Suprapubic skin (tissue), 4 donors: ENCODE measurements at regions not wholly inside any gene's neighbourhood (a gene's known extent, or its start where the extent isn't known, plus 50 kb on each side); places are given as distances from the start of the nearest gene placed in this dataset.

Experiments
- DNase-seq, 2 donors: peaks; one replicate each; pipeline ENCODE4 v3.0.0-alpha.2; 2019; ENCODE audit warnings: low spot score in 2 of 2
- H3K27ac ChIP-seq: fragments of 200-600 bp; sonication (generic); one replicate; pipeline ENCODE4 v1.5.1; 2019
- H3K27me3 ChIP-seq: fragments of 200-600 bp; sonication (generic); one replicate; pipeline ENCODE4 v1.5.1; 2019
- H3K36me3 ChIP-seq: fragments of 200-600 bp; sonication (generic); one replicate; pipeline ENCODE4 v1.5.1; 2019
- H3K4me1 ChIP-seq: fragments of 200-600 bp; sonication (generic); one replicate; pipeline ENCODE4 v1.5.1; 2019
- H3K4me3 ChIP-seq: fragments of 200-600 bp; sonication (generic); one replicate; pipeline ENCODE4 v1.5.1; 2019; ENCODE audit warnings: mild to moderate bottlenecking
- H3K9me3 ChIP-seq: fragments of 200-600 bp; sonication (generic); one replicate; pipeline ENCODE4 v1.5.1; 2019
- EP300 ChIP-seq: sonication (generic); formaldehyde crosslinking; IDR thresholded peaks from one replicate; pipeline ENCODE4 v1.6.1; 2017; ENCODE audit warnings: antibody characterized with exemption
- POLR2A ChIP-seq, 2 donors: fragments of 450-650 bp; IDR thresholded peaks; one replicate each; pipeline ENCODE4 v1.6.1; 2017; ENCODE audit warnings: antibody characterized with exemption in 2 of 2, mild to moderate bottlenecking in 2 of 2, moderate library complexity in 2 of 2
- POLR2AphosphoS5 ChIP-seq, 3 donors: sonication (generic); formaldehyde crosslinking; IDR thresholded peaks; one replicate each; pipeline ENCODE4 v1.6.1; 2017; ENCODE audit warnings: antibody characterized with exemption in 3 of 3
- WGBS: methylation state at CpG from one replicate; pipeline ENCODE4 v1.1.5; 2018; 5-methylcytosine and 5-hydroxymethylcytosine counted together
- TF ChIP-seq, protein P1 (sequence below), 2 donors: fragments of 200-600 bp in 1 of 2; fragments of 450-650 bp in 1 of 2; sonication (generic) in 1 of 2; IDR thresholded peaks; one replicate each; pipeline ENCODE4 v1.5.1; 2016 to 2019; ENCODE audit warnings: antibody characterized with exemption in 2 of 2, mild to moderate bottlenecking in 1 of 2, moderate library complexity in 1 of 2

DNA sequence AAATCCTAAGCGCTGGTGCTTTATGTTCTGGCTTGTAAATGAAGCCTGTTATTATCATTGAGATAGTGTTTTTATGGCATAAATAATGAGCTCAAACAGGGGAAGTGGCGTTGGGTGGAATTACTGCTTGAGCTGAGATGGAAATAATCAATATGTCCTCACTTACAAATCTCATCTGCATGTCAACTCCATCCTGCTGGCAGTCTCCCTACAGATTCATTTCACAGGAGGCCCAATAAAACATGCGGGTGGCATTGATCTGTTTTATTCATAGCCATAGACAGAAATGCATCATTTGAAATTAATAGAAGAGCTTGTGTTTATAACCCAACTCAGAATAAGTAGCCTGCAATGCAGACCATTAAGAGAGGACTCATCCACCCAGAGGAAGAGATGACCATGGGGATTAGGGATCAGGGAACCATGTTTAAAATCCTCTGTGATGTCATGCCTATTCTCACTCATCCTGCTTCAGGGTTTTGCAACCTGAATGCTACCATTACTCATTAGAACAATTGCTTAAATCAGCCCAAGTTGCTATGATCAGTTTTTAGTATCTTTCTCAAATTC, 680.4 kb downstream of the TLR4 start:
- H3K4me1 ChIP-seq, result no peaks in the 10 kb centered on the region
- WGBS, result 77% methylated on average over 3 of the region's 3 CpGs
- TF ChIP-seq EP300 (no peak), POLR2A (IDR thresholded peaks at IDR 0.05) (no peak), POLR2AphosphoS5 (IDR thresholded peaks at IDR 0.05) (no peak)
- TF ChIP-seq, protein P1, sequence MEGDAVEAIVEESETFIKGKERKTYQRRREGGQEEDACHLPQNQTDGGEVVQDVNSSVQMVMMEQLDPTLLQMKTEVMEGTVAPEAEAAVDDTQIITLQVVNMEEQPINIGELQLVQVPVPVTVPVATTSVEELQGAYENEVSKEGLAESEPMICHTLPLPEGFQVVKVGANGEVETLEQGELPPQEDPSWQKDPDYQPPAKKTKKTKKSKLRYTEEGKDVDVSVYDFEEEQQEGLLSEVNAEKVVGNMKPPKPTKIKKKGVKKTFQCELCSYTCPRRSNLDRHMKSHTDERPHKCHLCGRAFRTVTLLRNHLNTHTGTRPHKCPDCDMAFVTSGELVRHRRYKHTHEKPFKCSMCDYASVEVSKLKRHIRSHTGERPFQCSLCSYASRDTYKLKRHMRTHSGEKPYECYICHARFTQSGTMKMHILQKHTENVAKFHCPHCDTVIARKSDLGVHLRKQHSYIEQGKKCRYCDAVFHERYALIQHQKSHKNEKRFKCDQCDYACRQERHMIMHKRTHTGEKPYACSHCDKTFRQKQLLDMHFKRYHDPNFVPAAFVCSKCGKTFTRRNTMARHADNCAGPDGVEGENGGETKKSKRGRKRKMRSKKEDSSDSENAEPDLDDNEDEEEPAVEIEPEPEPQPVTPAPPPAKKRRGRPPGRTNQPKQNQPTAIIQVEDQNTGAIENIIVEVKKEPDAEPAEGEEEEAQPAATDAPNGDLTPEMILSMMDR (IDR thresholded peaks at IDR 0.05), result no peak

DNA sequence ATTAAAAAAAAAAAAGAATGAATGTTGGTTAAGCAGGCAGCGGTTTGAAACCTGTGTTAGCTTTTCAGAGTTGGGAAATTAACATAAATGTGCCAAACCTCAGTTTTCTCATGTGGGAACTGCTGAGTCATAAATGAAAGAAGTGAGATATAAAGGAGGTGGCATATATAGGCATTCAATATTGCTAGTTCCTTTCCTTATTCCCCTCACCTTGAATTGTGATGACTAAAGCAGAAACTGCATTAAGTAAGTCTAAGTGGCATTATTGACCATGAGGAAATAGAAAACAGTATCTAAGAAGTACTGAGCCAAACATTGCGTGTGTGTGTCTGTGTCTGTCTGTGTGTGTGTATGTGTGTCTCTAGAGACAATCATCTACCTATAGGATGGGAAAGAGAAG, 691.2 kb downstream of the TLR4 start:
- DNase-seq, result no peak
- H3K4me1 ChIP-seq, result no peaks in the 10 kb centered on the region
- no peak overlapping the region for H3K4me3 ChIP-seq
- H3K27me3 ChIP-seq, result no peaks in the 10 kb centered on the region
- TF ChIP-seq POLR2AphosphoS5 (IDR thresholded peaks at IDR 0.05) (no peak), POLR2A (IDR thresholded peaks at IDR 0.05) (no peak)
- H3K9me3 ChIP-seq, result no peaks in the 10 kb centered on the region
- no peaks in the 10 kb centered on the region for H3K36me3 ChIP-seq
- no peak overlapping the region for H3K27ac ChIP-seq
- 90% methylated on average over 2 of the region's 2 CpGs for WGBS

More for the DNA sequence above, 680.4 kb downstream of the TLR4 start:
- Histone ChIP-seq H3K4me3 (no peak overlapping the region), H3K9me3 (no peaks in the 10 kb centered on the region), H3K36me3 (no peaks in the 10 kb centered on the region), H3K27me3 (no peaks in the 10 kb centered on the region), H3K27ac (no peak overlapping the region)
- DNase-seq, result no peak

DNA sequence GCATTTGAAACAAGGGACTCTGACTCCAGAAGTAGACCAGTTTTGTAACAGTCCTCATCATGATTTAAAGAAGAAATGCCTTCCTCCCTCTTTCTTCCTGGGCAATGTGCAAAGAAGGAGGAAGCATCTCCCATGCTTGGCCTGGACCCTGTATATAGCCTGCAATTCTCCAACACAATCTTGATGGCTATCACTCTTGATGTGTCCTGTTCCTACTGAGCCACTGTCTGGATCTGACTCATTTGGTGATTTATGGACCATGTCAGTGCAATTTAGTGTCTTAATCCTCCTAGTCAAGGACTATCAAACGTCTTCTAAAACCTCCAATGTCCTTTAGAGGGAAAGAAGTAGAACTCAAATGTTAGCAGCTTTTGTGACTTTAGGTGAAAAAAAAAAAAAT, 697.3 kb downstream of the TLR4 start:
- no peak overlapping the region for H3K27ac ChIP-seq
- TF ChIP-seq, protein P1 (IDR thresholded peaks at IDR 0.05), result no peak
- TF ChIP-seq POLR2A (IDR thresholded peaks at IDR 0.05) (no peak), POLR2AphosphoS5 (IDR thresholded peaks at IDR 0.05) (no peak), EP300 (no peak)
- H3K4me1 ChIP-seq, result no peaks in the 10 kb centered on the region
- no peaks in the 10 kb centered on the region for H3K36me3 ChIP-seq
- no peak for DNase-seq
- no peaks in the 10 kb centered on the region for H3K27me3 ChIP-seq
- no peak overlapping the region for H3K4me3 ChIP-seq
- H3K9me3 ChIP-seq, result no peaks in the 10 kb centered on the region
- 9% methylated on average over 1 of the region's 1 CpG for WGBS

DNA sequence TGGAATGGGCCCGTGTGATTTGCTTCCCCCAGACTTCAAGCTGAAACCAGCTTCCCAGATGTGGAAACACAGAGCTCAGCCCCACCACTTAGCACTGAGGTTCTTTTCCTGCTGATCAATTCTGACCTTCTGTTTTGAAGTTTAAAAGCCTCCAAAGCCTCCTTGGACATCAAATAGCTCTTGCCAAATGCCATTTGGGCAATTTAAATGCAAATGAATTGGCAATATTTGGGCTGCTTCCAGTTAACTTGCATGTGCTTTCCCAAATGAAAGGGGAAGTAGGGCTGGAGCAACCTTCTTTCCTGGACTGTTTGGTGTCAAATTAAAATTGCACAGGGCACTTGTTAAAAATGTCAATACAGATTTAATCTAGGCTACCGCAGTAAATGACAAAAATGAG, 710.5 kb downstream of the TLR4 start:
- Histone ChIP-seq H3K9me3 (no peaks in the 10 kb centered on the region), H3K27ac (no peak overlapping the region), H3K4me3 (no peak overlapping the region), H3K4me1 (no peaks in the 10 kb centered on the region), H3K36me3 (no peaks in the 10 kb centered on the region), H3K27me3 (no peaks in the 10 kb centered on the region)
- TF ChIP-seq, protein P1 (IDR thresholded peaks at IDR 0.05), result no peak
- TF ChIP-seq POLR2A (IDR thresholded peaks at IDR 0.05), result no peak
- TF ChIP-seq EP300, result no peak
- no peak for TF ChIP-seq POLR2AphosphoS5 (IDR thresholded peaks at IDR 0.05)
- WGBS, result 51% methylated on average over 2 of the region's 2 CpGs
- DNase-seq, result no peak

DNA sequence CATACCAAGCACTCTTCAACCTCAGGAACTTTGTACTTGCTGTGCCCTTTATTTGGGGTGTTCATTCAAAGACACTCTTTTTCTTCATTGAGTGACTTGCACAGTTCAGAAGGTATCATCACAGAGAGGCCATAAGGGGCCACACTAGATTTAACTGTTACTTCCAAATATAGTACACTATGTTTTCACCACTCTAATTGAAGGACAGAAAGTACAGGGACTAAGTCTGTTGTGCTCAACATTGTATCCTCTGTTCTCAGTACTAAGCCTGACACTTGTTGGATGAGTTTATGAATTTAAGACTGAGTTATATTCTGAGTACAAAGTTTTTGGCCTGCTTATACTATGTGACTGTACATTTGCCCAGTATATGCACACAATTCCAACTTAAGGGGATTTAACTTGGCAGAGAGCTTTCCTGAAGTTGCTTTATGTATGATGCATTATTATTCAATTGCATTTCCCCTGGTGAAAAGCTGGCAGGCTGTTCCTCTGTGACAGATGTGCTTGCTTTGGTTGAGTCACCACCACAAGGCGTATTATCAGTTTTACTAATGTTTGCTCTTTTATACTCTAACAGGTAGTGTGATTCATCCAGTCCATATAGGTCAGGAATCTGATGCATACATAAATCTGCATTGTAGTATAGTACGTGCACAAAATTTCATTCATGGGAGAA, 714.8 kb downstream of the TLR4 start:
- Histone ChIP-seq H3K36me3 (no peaks in the 10 kb centered on the region), H3K27me3 (no peaks in the 10 kb centered on the region), H3K9me3 (no peaks in the 10 kb centered on the region), H3K4me1 (no peaks in the 10 kb centered on the region), H3K27ac (no peak overlapping the region), H3K4me3 (no peak overlapping the region)
- DNase-seq, result no peak
- 78% methylated on average over 2 of the region's 2 CpGs for WGBS
- no peak for TF ChIP-seq POLR2A (IDR thresholded peaks at IDR 0.05)

DNA sequence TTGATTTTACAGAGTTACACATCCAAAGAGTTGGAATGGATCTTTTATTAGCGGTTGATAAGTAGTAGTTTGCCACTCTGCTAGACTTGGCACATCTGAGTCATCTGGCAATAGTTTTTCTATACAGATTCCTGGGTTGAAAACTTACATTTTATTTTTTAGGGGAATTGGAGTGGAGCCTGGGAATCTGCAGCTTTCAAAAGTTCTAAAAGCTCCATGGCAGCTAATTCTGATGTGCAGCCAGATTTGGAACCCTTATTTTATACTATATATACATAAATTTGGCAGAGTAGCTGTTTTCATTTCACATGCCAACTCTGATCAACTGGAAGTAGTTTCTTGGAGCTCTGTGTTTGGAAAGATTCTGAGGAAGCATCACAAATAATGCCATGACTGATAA, 715.5 kb downstream of the TLR4 start:
- no peaks in the 10 kb centered on the region for H3K4me1 ChIP-seq
- TF ChIP-seq EP300 (no peak), POLR2AphosphoS5 (IDR thresholded peaks at IDR 0.05) (no peak), POLR2A (IDR thresholded peaks at IDR 0.05) (no peak)
- TF ChIP-seq, protein P1 (IDR thresholded peaks at IDR 0.05), result no peak
- H3K4me3 ChIP-seq, result no peak overlapping the region
- no peaks in the 10 kb centered on the region for H3K27me3 ChIP-seq
- no peak overlapping the region for H3K27ac ChIP-seq
- H3K9me3 ChIP-seq, result no peaks in the 10 kb centered on the region
- WGBS, result 86% methylated on average over 1 of the region's 1 CpG
- H3K36me3 ChIP-seq, result no peaks in the 10 kb centered on the region
- no peak for DNase-seq
